Loucy (cell line): ENCODE measurements at regions not wholly inside any gene's neighbourhood (a gene's known extent, or its start where the extent isn't known, plus 50 kb on each side); places are given as distances from the start of the nearest gene placed in this dataset.

Experiments used
- H2AFZ ChIP-seq: fragments of 200-600 bp; sonication (generic); 2 replicates; pipeline ENCODE4 v1.6.0; 2016; ENCODE audit warnings: antibody characterized with exemption, mild to moderate bottlenecking, low read length, moderate library complexity
- H3F3A ChIP-seq: fragments of 200-600 bp; 2 replicates; pipeline ENCODE4 v1.6.0; 2016; ENCODE audit warnings: antibody characterized with exemption, low read depth, mild to moderate bottlenecking
- H3K27me3 ChIP-seq: fragments of 200-600 bp; sonication (generic); 2 replicates; pipeline ENCODE4 v1.6.1; 2014; ENCODE audit warnings: low read length, mild to moderate bottlenecking; ENCODE audit not compliant: insufficient read depth, poor library complexity, severe bottlenecking
- H3K36me3 ChIP-seq: fragments of 200-600 bp; sonication (generic); 2 replicates; pipeline ENCODE4 v1.6.1; 2016; ENCODE audit warnings: low read length; ENCODE audit not compliant: insufficient read depth
- H3K4me1 ChIP-seq: fragments of 200-600 bp; sonication (generic); 2 replicates; pipeline ENCODE4 v1.5.1; 2014; ENCODE audit warnings: low read length, mild to moderate bottlenecking; ENCODE audit not compliant: insufficient read depth, poor library complexity, severe bottlenecking
- H3K4me2 ChIP-seq: fragments of 200-600 bp; sonication (generic); 2 replicates; pipeline ENCODE4 v1.6.0; 2014; ENCODE audit warnings: antibody characterized with exemption, low read length, low read depth, mild to moderate bottlenecking; ENCODE audit not compliant: poor library complexity, severe bottlenecking
- H3K4me3 ChIP-seq: fragments of 200-600 bp; sonication (generic); 2 replicates; pipeline ENCODE4 v1.5.1; 2014; ENCODE audit warnings: low read length, mild to moderate bottlenecking, mixed read lengths; ENCODE audit not compliant: poor library complexity, severe bottlenecking
- H3K79me2 ChIP-seq: fragments of 200-600 bp; sonication (generic); 2 replicates; pipeline ENCODE4 v1.6.1; 2014; ENCODE audit warnings: low read length; ENCODE audit not compliant: insufficient read depth
- H3K9ac ChIP-seq: fragments of 200-600 bp; sonication (generic); 2 replicates; pipeline ENCODE4 v1.6.0; 2014; ENCODE audit warnings: mild to moderate bottlenecking, low read depth, low read length, moderate library complexity; ENCODE audit not compliant: poor library complexity, severe bottlenecking
- H3K9me2 ChIP-seq: fragments of 200-600 bp; sonication (generic); replicated peaks from 2 replicates; pipeline ENCODE4 v1.6.1; 2016; ENCODE audit warnings: low read depth, low read length, mixed read lengths
- H3K9me3 ChIP-seq: fragments of 200-600 bp; sonication (generic); 2 replicates; pipeline ENCODE4 v1.6.1; 2014; ENCODE audit warnings: mild to moderate bottlenecking, antibody characterized with exemption, low read length, low read depth; ENCODE audit not compliant: insufficient read depth
- H4K20me1 ChIP-seq: fragments of 200-600 bp; sonication (generic); 2 replicates; pipeline ENCODE4 v1.6.0; 2014; ENCODE audit warnings: antibody characterized with exemption, low read length, mild to moderate bottlenecking; ENCODE audit not compliant: insufficient read depth, poor library complexity, severe bottlenecking
- EZH2phosphoT487 ChIP-seq: fragments of 200-600 bp; IDR thresholded peaks from 2 replicates; pipeline ENCODE4 v1.6.1; 2018; ENCODE audit warnings: antibody characterized with exemption, mild to moderate bottlenecking, moderate library complexity, borderline replicate concordance
- TF ChIP-seq, protein P1 (sequence below): fragments of 200-600 bp; sonication (generic); conservative IDR thresholded peaks from 2 replicates; pipeline ENCODE4 v1.5.1; 2014; ENCODE audit warnings: mild to moderate bottlenecking, antibody characterized with exemption, low read length

DNA sequence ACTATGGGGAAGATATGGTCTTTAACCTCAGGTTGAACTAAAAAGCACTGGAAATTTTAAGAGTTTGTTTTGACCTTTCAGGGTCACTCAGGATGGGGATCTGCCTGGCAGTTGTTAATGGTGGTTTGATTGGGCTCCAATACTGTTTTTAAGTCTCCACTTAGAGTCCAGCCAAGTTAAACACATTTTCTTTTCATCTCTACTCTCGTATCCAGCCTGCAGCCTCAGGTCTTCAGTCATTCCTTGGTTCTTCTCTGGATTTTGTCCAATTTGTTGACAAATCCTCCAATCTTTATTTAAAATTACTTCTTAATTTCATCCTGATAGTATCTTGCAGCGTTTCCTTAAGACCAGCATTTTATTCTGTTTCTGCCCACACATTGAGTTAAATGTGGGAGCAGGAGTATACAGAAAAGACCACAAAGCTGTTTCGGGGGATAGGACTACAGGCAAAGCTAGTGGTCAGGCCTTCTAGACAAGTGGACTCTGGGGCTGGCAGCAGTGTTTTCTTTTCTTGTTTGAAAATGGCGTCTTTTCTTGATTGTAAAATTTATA, 133.2 kb upstream of the INHBA start:
- no peak overlapping the region for H3K4me3 ChIP-seq
- H3K4me1 ChIP-seq: no peaks in the 10 kb centered on the region
- H4K20me1 ChIP-seq: no peaks in the 10 kb centered on the region
- no peak overlapping the region for H3K9ac ChIP-seq
- no peaks in the 10 kb centered on the region for H3K9me3 ChIP-seq
- H3K4me2 ChIP-seq: no peak overlapping the region
- no peak for TF ChIP-seq EZH2phosphoT487
- TF ChIP-seq, protein P1, sequence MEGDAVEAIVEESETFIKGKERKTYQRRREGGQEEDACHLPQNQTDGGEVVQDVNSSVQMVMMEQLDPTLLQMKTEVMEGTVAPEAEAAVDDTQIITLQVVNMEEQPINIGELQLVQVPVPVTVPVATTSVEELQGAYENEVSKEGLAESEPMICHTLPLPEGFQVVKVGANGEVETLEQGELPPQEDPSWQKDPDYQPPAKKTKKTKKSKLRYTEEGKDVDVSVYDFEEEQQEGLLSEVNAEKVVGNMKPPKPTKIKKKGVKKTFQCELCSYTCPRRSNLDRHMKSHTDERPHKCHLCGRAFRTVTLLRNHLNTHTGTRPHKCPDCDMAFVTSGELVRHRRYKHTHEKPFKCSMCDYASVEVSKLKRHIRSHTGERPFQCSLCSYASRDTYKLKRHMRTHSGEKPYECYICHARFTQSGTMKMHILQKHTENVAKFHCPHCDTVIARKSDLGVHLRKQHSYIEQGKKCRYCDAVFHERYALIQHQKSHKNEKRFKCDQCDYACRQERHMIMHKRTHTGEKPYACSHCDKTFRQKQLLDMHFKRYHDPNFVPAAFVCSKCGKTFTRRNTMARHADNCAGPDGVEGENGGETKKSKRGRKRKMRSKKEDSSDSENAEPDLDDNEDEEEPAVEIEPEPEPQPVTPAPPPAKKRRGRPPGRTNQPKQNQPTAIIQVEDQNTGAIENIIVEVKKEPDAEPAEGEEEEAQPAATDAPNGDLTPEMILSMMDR: no peak
- no peak overlapping the region for H2AFZ ChIP-seq
- no peaks in the 10 kb centered on the region for H3K27me3 ChIP-seq
- H3F3A ChIP-seq: no peaks in the 10 kb centered on the region
- H3K79me2 ChIP-seq: no peaks in the 10 kb centered on the region
- H3K36me3 ChIP-seq: no peaks in the 10 kb centered on the region
- no peaks in the 10 kb centered on the region for H3K9me2 ChIP-seq

DNA sequence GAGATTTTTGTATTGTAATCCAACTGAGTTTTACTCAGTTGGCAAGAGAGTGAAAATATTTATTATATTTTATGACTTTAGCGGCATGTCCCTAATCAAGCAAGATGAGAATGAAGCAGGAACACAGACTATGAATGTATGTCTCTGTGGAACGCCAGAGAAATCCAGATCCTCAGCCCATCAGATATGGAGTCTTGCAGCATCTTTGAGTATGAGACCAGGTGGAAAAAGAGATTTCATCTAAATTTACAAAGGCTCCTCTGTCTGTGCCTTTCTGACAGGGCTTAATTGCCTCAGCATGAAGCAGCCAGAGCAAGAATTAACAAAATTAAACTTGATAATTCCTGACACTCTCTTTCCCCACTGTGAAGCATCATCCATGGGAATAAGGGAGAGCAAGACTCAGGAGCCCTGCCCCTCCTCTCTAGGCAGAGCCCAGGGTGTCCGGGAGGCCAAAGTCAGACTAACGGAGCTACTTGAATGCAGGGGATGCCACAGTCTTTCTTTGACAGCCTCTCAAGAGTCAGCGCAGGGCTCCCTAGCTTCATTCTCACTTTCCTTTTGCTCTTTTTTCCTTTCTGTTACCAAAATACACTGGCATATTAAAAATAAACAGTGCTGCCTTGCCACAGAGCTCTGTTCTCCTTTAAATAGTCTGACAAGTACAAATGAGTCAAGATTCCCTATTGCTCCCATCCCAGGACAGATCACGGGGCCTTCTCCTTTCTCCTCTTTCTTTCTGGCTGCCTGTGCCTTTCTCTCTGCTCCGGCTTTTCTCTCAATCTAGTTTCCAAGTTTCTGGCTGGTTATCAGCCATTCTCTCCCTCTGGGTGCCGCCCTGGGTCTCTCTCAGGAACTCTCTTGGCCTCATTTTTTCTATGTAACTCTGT, 132.2 kb upstream of the INHBA start:
- no peaks in the 10 kb centered on the region for H4K20me1 ChIP-seq
- H3K36me3 ChIP-seq: no peaks in the 10 kb centered on the region
- H3K4me3 ChIP-seq: no peak overlapping the region
- no peaks in the 10 kb centered on the region for H3K4me1 ChIP-seq
- no peaks in the 10 kb centered on the region for H3K27me3 ChIP-seq
- no peaks in the 10 kb centered on the region for H3K9me2 ChIP-seq
- H3K9me3 ChIP-seq: no peaks in the 10 kb centered on the region
- H3K9ac ChIP-seq: no peak overlapping the region
- TF ChIP-seq, protein P1: no peak
- TF ChIP-seq EZH2phosphoT487: no peak
- no peak overlapping the region for H2AFZ ChIP-seq
- H3K4me2 ChIP-seq: no peak overlapping the region
- H3K79me2 ChIP-seq: no peaks in the 10 kb centered on the region
- no peaks in the 10 kb centered on the region for H3F3A ChIP-seq

- H3K9me3 ChIP-seq: no peaks in the 10 kb centered on the region
- no peaks in the 10 kb centered on the region for H3K4me1 ChIP-seq
- no peaks in the 10 kb centered on the region for H3K36me3 ChIP-seq
- TF ChIP-seq EZH2phosphoT487: no peak
- TF ChIP-seq, protein P1: no peak
- H3K27me3 ChIP-seq: no peaks in the 10 kb centered on the region
- no peak overlapping the region for H3K4me2 ChIP-seq
- H2AFZ ChIP-seq: no peak overlapping the region
- no peaks in the 10 kb centered on the region for H3K9me2 ChIP-seq
- H4K20me1 ChIP-seq: no peaks in the 10 kb centered on the region
- H3K4me3 ChIP-seq: no peak overlapping the region
- no peaks in the 10 kb centered on the region for H3F3A ChIP-seq
- H3K79me2 ChIP-seq: no peaks in the 10 kb centered on the region
- H3K9ac ChIP-seq: no peak overlapping the region
Observed at GRCh38 chr7:41832941-41833340, 130.1 kb upstream of the INHBA start.
